Trophoblast cell (in vitro differentiated cells and primary cell): ENCODE measurements at regions not wholly inside any gene's neighbourhood (a gene's known extent, or its start where the extent isn't known, plus 50 kb on each side); places are given as distances from the start of the nearest gene placed in this dataset.
"Not testable (repeated sequence)": the region's sequence is repeated elsewhere in the genome, so short reads cannot be mapped to it uniquely, and the experiment has no call there.

Source experiments
- DNase-seq, 2 donors: peaks; one replicate each; pipeline ENCODE4 v3.0.0-alpha.2; 2016
- H2AFZ ChIP-seq: 2 replicates; pipeline ENCODE4 v1.6.1; 2013; ENCODE audit warnings: low read length, moderate library complexity, mild to moderate bottlenecking; ENCODE audit not compliant: insufficient read depth, poor library complexity
- H2AK5ac ChIP-seq: 2 replicates; pipeline ENCODE4 v1.6.1; 2013; ENCODE audit warnings: mild to moderate bottlenecking, low read length
- H2BK120ac ChIP-seq: 2 replicates; pipeline ENCODE4 v1.6.1; 2013; ENCODE audit warnings: low read length, mild to moderate bottlenecking, moderate library complexity; ENCODE audit not compliant: insufficient read depth, poor library complexity
- H2BK12ac ChIP-seq: 2 replicates; pipeline ENCODE4 v1.6.1; 2013; ENCODE audit warnings: mild to moderate bottlenecking, low read length, moderate library complexity
- H2BK5ac ChIP-seq: 2 replicates; pipeline ENCODE4 v1.6.1; 2013; ENCODE audit warnings: low read length, low read depth, moderate library complexity, mild to moderate bottlenecking; ENCODE audit not compliant: poor library complexity
- H3K14ac ChIP-seq: 2 replicates; pipeline ENCODE4 v1.6.1; 2013; ENCODE audit warnings: mild to moderate bottlenecking, low read length
- H3K18ac ChIP-seq: 2 replicates; pipeline ENCODE4 v1.6.1; 2013; ENCODE audit warnings: mild to moderate bottlenecking, low read length
- H3K23ac ChIP-seq: 2 replicates; pipeline ENCODE4 v1.6.1; 2013; ENCODE audit warnings: low read length
- H3K27ac ChIP-seq: 2 replicates; pipeline ENCODE4 v1.5.1; 2013; ENCODE audit warnings: low read depth, mild to moderate bottlenecking, inconsistent platforms, low read length, moderate library complexity
- H3K27me3 ChIP-seq: 2 replicates; pipeline ENCODE4 v1.6.1; 2013; ENCODE audit warnings: inconsistent platforms, mild to moderate bottlenecking, low read length, moderate library complexity; ENCODE audit not compliant: insufficient read depth
- H3K36me3 ChIP-seq, 2 experiments: 1 replicate in 1 of 2; 2 replicates in 1 of 2; pipeline ENCODE4 v1.6.1; 2013; ENCODE audit warnings: low read length in 2 of 2, mild to moderate bottlenecking in 2 of 2, moderate library complexity in 1 of 2; ENCODE audit not compliant: insufficient read depth in 2 of 2, control insufficient read depth in 1 of 2
- H3K4ac ChIP-seq: 2 replicates; pipeline ENCODE4 v1.6.1; 2013; ENCODE audit warnings: low read depth, mild to moderate bottlenecking, low read length, moderate library complexity
- H3K4me1 ChIP-seq, 2 experiments: 1 replicate in 1 of 2; 2 replicates in 1 of 2; pipeline ENCODE4 v1.6.1; 2013; ENCODE audit warnings: low read length in 2 of 2, mild to moderate bottlenecking in 2 of 2, moderate library complexity in 1 of 2; ENCODE audit not compliant: insufficient read depth in 2 of 2, control insufficient read depth in 1 of 2
- H3K4me2 ChIP-seq: 2 replicates; pipeline ENCODE4 v1.6.1; 2013; ENCODE audit warnings: inconsistent platforms, mild to moderate bottlenecking, low read length, moderate library complexity
- H3K4me3 ChIP-seq: 2 replicates; pipeline ENCODE4 v1.5.1; 2013; ENCODE audit warnings: mild to moderate bottlenecking, low read depth, low read length, inconsistent platforms
- H3K79me1 ChIP-seq: one replicate; pipeline ENCODE4 v1.6.1; 2013; ENCODE audit warnings: low read length
- H3K79me2 ChIP-seq: 2 replicates; pipeline ENCODE4 v1.6.1; 2013; ENCODE audit warnings: low read length, mild to moderate bottlenecking; ENCODE audit not compliant: control insufficient read depth, insufficient read depth, poor library complexity
- H3K9ac ChIP-seq: 2 replicates; pipeline ENCODE4 v1.6.1; 2013; ENCODE audit warnings: mild to moderate bottlenecking, low read length
- H3K9me3 ChIP-seq: 2 replicates; pipeline ENCODE4 v1.6.1; 2013; ENCODE audit warnings: low read depth, mild to moderate bottlenecking, control low read depth, inconsistent platforms, low read length; ENCODE audit not compliant: insufficient read depth
- H4K12ac ChIP-seq: 2 replicates; pipeline ENCODE4 v1.6.1; 2013; ENCODE audit warnings: low read depth, mild to moderate bottlenecking, low read length, moderate library complexity
- H4K8ac ChIP-seq: 2 replicates; pipeline ENCODE4 v1.6.1; 2013; ENCODE audit warnings: low read depth, mild to moderate bottlenecking, low read length, moderate library complexity
- H4K91ac ChIP-seq: one replicate; pipeline ENCODE4 v1.6.1; 2013; ENCODE audit warnings: low read depth, mild to moderate bottlenecking, low read length, moderate library complexity
- WGBS: extraction: QIAGEN DNeasy Blood & Tissue Kit; methylation state at CpG from one replicate; pipeline ENCODE4 v1.1.7; 2013; ENCODE audit warnings: missing lambda C conversion rate; ENCODE audit not compliant: insufficient read length, insufficient coverage; ENCODE audit errors: extremely low coverage; 5-methylcytosine and 5-hydroxymethylcytosine counted together

DNA sequence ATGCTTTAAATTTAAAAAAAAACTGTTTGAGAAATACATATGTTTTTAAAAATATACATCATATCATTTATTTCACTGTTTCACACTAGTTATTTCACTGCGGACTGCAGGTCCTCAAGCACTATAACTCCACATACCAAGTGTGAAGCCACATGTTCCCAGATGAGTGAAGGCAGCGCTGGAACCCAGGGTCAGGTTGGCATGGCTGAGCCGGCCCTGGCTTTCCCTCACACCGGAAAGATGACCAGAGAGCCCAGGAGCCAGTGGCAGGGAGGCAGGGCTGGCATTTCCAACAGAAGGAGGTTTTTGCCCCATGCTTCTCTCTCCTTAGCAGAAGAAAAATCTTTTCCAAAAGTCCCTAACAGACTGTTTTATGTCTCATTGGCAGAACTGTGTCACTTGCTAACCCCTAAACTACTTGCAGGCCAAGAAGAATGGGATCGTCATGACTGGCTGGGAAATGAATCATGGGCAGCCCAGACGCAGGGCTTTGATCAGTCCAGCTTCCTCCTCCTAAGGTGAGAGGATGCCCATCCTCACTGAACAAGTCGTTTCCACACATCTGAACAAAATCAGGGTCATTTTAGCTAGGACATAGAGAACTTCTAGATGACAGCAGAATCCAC is 287.6 kb upstream of the HNRNPA3 start:
- Histone ChIP-seq H3K79me2 (no peaks in the 10 kb centered on the region), H3K14ac (no peak overlapping the region), H3K4ac (no peak overlapping the region), H3K4me2 (no peak overlapping the region), H3K4me3 (no peak overlapping the region), H3K27ac (no peak overlapping the region), H3K9me3 (no peaks in the 10 kb centered on the region), H4K91ac (no peak overlapping the region), H2AK5ac (no peak overlapping the region), H3K9ac (no peak overlapping the region), H4K12ac (no peak overlapping the region), H3K36me3 (no peaks in the 10 kb centered on the region), H3K23ac (no peak overlapping the region), H2BK120ac (no peak overlapping the region), H3K18ac (no peak overlapping the region), H3K27me3 (no peaks in the 10 kb centered on the region), H4K8ac (no peak overlapping the region), H3K4me1 (no peaks in the 10 kb centered on the region), H3K79me1 (no peaks in the 10 kb centered on the region), H2BK5ac (no peak overlapping the region), H2AFZ (no peak overlapping the region), H2BK12ac (no peak overlapping the region)
- WGBS = no CpG with 5 or more reads among the region's 7 CpGs
- no peak for DNase-seq

DNA sequence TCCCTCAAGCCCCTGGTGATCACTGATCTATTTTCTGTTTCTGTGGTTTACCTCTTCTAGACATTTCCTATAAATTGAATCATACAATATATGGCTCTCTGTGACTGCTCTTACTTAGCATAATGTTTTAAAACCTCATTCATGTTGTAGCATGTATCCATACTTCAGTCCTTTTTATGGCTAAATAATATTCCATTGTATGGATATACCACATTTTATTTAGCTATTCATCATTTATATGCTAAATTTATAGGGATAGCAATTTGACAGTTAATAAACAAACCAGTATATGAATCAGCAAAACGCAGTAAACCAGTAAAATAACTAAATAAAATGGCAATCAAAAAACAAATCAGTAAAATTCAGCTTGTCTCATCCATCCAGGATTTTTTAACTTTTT is 286.1 kb upstream of the HNRNPA3 start:
- Histone ChIP-seq H2BK120ac (no peak overlapping the region), H3K79me2 (no peaks in the 10 kb centered on the region), H3K14ac (no peak overlapping the region), H3K27me3 (no peaks in the 10 kb centered on the region), H3K4me1 (no peaks in the 10 kb centered on the region), H2BK12ac (no peak overlapping the region), H3K27ac (no peak overlapping the region), H3K23ac (no peak overlapping the region), H3K9me3 (no peaks in the 10 kb centered on the region), H4K8ac (no peak overlapping the region), H2BK5ac (no peak overlapping the region), H4K12ac (no peak overlapping the region), H2AFZ (no peak overlapping the region), H3K36me3 (no peaks in the 10 kb centered on the region), H3K9ac (no peak overlapping the region), H4K91ac (no peak overlapping the region), H3K79me1 (no peaks in the 10 kb centered on the region), H3K18ac (no peak overlapping the region), H3K4me3 (no peak overlapping the region), H2AK5ac (no peak overlapping the region), H3K4me2 (no peak overlapping the region), H3K4ac (no peak overlapping the region)
- no CpG with 5 or more reads among the region's 1 CpG for WGBS
- DNase-seq = no peak

DNA sequence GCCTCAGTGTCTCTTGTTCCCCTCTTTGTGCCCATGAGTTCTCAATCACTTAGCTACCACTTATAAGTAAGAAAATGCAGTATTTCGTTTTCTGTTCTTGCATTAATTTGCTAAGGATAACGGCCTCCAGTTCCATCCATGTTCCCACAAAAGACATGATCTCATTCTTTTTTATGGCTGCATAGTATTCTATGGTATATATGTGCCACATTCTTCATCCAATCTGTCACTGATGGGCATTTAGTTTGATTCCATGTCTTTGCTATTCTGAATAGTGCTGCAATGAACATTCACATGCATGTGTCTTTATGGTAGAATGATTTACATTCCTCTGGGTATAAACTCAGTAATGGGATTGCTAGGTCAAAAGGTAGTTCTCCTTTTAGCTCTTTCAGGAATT is 283.2 kb upstream of the HNRNPA3 start:
- not testable (repeated sequence) for DNase-seq, H3K4me2 ChIP-seq, H3K4me3 ChIP-seq, H3K4me1 ChIP-seq, H3K36me3 ChIP-seq, H3K4ac ChIP-seq, H2BK12ac ChIP-seq, H2AK5ac ChIP-seq, H3K79me2 ChIP-seq, H2BK5ac ChIP-seq, H3K9me3 ChIP-seq, H3K79me1 ChIP-seq, H4K12ac ChIP-seq, H3K23ac ChIP-seq, H3K9ac ChIP-seq, H3K14ac ChIP-seq, H4K8ac ChIP-seq, H2AFZ ChIP-seq, H2BK120ac ChIP-seq, H3K27ac ChIP-seq, H3K18ac ChIP-seq, H4K91ac ChIP-seq, H3K27me3 ChIP-seq
- no CpG with 5 or more reads among the region's 2 CpGs for WGBS

DNA sequence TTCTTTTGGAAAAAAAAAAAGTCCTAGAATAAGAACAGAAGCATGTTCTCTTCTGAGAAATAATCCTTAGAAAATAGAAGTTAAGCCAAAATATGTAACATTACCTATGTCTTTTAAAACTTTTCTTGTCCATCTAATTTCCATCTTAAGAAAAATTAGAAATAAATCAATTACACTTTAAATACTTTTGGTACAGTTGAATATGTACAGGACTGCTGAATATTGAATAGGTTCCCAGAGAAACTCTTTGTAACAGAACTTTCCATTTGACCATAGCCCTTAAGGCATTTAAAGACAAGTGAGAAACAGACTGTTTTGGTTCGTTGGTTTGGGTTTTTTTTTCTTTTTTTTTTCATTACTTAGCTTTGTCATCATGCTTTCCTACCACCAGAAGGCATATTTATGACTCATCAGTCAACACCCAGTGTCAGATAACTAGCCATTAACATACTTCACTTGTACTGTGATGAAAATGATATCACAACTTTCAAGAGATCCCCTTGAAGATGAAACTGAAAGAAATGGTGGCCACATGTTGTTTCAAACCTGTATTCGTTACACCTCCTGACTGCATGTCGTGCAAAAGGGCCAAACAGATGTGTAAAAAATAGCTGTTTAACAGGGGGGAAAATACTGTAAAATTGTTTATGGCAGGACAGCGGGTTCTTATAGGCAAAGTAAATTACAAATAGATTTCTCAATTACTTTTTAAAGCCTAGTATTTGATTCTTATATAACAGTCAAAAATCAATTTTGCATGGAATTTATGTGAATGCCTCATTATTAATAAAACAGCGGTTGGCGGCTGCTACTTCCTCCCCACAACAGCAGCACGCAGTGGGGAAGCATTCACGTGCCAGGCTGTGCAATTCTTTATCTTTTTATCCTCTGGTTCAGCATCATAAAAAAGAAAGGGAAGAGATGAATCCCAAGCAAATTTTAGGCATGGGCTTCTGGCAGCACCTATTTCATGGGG is 280.7 kb upstream of the HNRNPA3 start:
- no peak overlapping the region for H3K4ac ChIP-seq
- WGBS = no CpG with 5 or more reads among the region's 8 CpGs
- no peak overlapping the region for H2AK5ac ChIP-seq
- H3K4me2 ChIP-seq = no peak overlapping the region
- no peak overlapping the region for H3K14ac ChIP-seq
- no peaks in the 10 kb centered on the region for H3K79me2 ChIP-seq
- no peaks in the 10 kb centered on the region for H3K27me3 ChIP-seq
- no peak overlapping the region for H2BK5ac ChIP-seq
- no peak overlapping the region for H4K12ac ChIP-seq
- H4K91ac ChIP-seq = no peak overlapping the region
- H3K4me3 ChIP-seq = no peak overlapping the region
- peak; percentile 4 to 77 for DNase-seq
- H3K79me1 ChIP-seq = no peaks in the 10 kb centered on the region
- H4K8ac ChIP-seq = no peak overlapping the region
- no peak overlapping the region for H2BK120ac ChIP-seq
- no peak overlapping the region for H3K18ac ChIP-seq
- no peaks in the 10 kb centered on the region for H3K9me3 ChIP-seq
- H3K23ac ChIP-seq = no peak overlapping the region
- H2BK12ac ChIP-seq = peak overlapping the region; percentile 8
- no peaks in the 10 kb centered on the region for H3K4me1 ChIP-seq
- no peak overlapping the region for H2AFZ ChIP-seq
- H3K36me3 ChIP-seq = no peaks in the 10 kb centered on the region
- H3K9ac ChIP-seq = no peak overlapping the region
- no peak overlapping the region for H3K27ac ChIP-seq
